Panc1 (cell line): ENCODE measurements at regions not wholly inside any gene's neighbourhood (a gene's known extent, or its start where the extent isn't known, plus 50 kb on each side); places are given as distances from the start of the nearest gene placed in this dataset.

Experiments used
- CTCF ChIP-seq: fragments of 450-650 bp; IDR thresholded peaks from 2 replicates; pipeline ENCODE4 v1.5.1; 2017; ENCODE audit warnings: mild to moderate bottlenecking
- TCF7L2 ChIP-seq: IDR thresholded peaks from 2 replicates; pipeline ENCODE4 v1.6.1; 2011; ENCODE audit warnings: mild to moderate bottlenecking, low read depth, low read length, inconsistent platforms

- TF ChIP-seq CTCF, result no peak
- no peak for TF ChIP-seq TCF7L2
Observed at GRCh38 chr11:70700871-70701270, 302.5 kb downstream of the CTTN start.
